CD1c-positive myeloid dendritic cell (primary cell): ENCODE measurements at regions not wholly inside any gene's neighbourhood (a gene's known extent, or its start where the extent isn't known, plus 50 kb on each side); places are given as distances from the start of the nearest gene placed in this dataset.
A peak's percentile ranks its signal among the peaks of the same experiment; 100 is the strongest.

Experiments
- DNase-seq: peaks from one replicate; pipeline ENCODE4 v3.0.0-alpha.2; 2016; ENCODE audit errors: extremely low spot score

DNA sequence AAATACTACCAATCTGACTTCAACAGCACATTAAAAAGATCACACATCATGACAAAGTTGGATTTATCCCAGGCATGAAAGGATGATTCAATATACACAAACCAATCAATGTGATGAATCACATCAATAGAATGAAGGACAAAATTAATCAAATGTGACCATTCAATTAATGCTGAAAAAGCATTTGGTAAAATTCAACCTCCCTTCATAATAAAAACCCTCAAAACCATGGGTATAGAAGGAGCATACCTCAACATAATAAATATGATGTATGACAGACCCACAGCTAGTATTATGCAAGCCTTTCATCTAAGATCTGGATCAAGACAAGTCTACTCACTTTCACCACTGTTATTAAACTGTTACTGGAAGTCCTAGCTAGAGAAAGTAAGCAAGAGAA is 921.7 kb upstream of the RAG2 start:
- DNase-seq, result no peak

DNA sequence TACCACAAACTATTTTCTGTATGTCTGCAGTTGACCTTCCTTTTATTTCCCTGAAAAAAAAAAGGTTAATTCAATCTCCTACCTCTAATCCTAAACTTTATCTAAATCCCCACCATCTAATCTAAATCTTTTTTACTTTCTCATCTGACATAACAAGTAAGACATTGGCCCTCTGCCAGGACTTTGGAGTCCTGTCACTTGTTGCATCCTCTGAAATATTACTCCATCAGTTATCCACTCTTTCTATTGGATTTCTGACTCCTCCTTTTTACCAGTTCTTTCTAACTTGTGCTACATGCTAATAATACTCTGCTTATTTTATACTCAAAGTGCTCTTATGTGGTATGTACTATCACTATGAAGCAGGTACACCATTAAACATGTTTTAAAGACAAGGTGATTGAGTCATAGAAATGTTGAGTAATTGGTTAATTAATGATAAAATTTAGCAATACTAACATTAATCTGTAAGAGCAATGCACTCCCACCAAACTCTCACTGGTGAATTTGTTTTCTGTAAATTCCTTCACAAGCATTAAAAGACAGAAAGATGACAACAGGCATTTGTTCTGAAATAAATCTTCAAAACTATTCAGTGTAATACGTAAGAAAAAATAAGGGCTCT is 914.2 kb upstream of the RAG2 start:
- no peak for DNase-seq

GRCh38 chr11:37511425-37511933 is 913.4 kb upstream of the RAG2 start:
- no peak for DNase-seq

GRCh38 chr11:37509506-37509905 is 911.5 kb upstream of the RAG2 start:
- no peak for DNase-seq

DNA sequence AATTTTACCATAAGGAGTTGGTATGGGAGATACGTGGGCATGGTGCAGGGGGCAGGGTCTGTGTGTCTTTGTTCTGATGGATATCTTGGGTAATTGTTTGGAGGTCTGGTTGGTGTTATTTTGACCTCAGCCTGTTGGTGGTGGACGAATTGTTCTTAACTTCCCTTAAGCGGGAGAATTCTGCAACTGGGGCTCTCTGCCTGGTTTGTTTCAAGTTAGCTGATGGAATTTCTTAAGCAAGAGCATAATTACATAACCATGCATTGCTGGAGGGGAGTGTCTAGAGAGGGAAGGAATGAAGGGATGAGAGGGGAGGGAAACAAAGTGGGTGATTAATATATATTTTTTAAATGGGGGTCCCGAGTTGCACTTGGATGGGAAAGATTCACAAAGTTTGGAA is 908.5 kb upstream of the RAG2 start:
- no peak for DNase-seq

- DNase-seq, result no peak
Observed at GRCh38 chr11:37505406-37505805, 907.4 kb upstream of the RAG2 start.

- DNase-seq, result no peak
Observed at GRCh38 chr11:37504921-37505320, 906.9 kb upstream of the RAG2 start.

DNA sequence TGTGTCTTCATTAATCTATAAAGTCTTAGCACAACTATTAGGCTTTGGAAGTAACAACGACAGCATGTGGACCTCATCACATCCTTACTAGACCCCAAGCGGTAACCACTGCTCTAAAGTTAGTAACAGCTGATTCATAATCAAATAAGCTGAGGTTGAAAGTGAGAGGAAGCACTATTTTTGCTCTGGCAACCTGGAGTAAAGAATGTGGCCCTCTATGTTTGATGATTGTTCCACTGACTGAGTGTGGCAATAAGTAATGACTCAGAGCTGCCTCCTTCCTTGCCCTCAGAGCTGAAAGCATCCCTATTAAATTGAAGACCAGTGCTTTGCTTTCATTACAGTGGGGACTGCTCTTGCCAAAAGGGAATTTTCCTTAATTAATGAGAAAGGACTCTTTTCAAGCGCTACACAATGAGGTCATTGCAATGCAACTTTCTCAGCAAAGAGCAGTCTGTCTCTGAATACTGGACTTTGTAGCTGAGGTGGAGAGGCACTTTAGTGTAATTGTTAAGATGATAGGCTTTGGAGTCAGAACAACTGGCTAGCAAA is 906.1 kb upstream of the RAG2 start:
- DNase-seq, result no peak

DNA sequence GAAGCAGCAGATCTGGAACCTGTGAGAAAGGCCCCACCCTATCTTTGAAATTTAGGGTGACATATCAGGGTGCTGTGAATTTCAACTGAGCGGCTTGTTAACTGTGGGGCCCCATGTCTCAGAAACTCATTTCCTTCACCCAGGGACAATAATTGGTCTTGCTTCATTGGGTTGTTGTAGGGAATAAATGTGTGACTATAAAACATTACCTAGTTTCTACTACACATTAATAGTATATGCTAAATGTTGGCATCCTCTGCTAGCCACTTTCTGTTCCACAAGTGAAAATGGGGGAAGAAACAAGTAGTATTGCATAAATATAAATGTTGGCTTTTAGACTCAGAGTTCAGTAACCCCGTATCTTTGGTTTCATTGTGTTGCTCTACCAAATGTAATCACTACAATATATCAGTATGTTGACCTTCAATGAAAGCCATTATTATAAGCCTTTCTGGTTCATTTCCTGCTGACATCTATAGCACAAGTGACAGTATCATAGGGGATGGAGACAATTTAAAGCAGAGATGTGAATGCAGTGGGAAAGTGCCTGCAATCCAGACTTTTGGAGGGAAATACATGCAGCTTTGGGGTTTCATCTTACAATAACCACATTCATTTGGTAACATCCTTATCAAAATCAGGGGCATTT is 905.5 kb upstream of the RAG2 start:
- no peak for DNase-seq

DNA sequence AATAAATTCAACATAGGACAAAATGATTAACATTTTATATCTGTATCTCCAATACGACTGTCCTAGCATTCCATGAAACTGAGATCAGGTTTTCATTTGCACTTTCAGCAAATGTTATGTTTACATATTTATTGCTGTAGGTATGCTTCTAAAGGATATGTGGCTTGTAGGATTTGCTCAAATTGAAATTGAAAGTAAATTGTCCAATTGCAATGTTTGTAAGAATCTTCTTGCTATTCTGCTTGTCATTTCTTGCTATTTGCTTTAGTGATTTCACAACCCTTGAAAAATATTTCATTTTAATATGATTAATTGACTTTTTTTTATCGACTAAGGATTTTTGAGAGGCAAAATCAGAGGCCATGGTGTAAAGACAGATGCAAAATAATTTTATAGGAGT is 904.2 kb upstream of the RAG2 start:
- DNase-seq, result no peak

DNA sequence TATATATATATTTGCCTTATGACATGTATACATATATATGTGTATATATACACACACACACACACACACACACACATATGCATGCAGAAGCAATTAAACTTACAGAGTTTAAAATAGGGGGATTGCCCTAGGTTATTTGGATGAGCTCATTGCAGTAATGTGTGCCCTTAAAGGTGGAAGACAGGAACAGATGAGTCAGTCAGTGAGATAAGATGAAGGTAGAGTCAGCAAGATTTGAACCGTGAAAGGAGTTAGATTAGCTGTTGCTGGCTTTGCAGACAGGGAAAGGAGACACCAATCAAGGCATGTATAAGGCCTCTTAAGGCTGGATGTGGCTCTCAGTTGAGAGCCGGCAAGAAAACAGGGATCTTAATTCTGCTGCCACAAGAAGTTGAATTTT is 902.4 kb upstream of the RAG2 start:
- DNase-seq, result no peak

DNA sequence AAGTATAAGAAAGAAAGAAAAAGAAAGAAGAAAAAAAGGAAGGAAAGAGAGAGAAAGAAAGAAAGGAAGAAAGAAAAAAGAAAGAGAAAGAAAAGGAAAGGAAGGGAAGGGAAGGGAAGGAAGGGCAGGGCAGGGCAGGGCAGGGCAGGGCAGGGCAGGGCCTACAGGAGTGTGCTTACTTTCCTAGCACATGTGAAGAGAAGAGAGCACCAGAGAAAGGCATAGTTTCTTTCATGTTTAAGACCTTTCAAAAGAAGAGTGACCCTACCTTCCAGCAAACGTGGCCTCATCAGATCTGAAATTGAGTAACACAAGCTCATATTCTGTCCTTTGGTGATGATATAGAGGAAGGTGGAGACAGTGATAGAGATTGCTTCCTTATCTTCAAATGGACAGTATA is 899.3 kb upstream of the RAG2 start:
- no peak for DNase-seq

- no peak for DNase-seq
Observed at GRCh38 chr11:37496201-37496600, 898.2 kb upstream of the RAG2 start.

GRCh38 chr11:37484298-37484697 is 886.3 kb upstream of the RAG2 start:
- no peak for DNase-seq

DNA sequence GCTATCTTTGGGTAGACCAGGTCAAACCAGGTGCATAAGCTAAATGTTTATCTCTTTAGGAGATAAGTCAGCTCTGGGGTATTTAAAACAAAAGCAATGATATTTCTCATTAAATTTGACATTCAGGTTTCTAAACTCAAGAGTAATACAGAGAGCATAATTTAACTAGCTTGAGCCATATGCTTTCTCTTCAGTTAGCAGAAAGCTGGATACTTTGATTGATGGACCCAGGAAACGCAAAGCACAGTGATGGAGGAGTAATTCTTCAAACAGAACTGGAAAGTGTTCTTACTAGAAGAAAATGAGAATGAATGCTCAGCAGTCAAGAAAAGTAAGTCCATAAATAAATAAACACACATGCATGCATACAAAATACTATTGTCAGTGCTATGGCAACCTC is 885.7 kb upstream of the RAG2 start:
- no peak for DNase-seq

DNA sequence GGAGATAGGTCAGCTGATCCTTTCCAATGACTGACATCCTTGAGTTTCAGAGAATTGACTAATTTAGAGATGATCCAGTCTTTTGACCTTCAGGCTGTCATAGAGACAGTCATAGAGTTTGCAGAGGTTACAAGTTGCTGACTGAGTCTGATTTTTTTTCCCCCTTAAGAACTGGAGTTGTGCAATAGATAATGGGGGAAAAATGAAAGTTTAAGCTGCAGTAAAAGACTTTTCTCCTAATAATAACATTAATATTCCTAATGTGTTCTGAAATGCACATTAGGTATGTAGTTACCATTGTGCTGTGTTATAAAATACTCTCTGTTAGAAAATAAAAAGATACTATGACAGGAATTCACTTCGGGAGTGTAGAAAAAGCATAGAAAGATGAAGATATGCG is 876.9 kb upstream of the RAG2 start:
- DNase-seq, result no peak

DNA sequence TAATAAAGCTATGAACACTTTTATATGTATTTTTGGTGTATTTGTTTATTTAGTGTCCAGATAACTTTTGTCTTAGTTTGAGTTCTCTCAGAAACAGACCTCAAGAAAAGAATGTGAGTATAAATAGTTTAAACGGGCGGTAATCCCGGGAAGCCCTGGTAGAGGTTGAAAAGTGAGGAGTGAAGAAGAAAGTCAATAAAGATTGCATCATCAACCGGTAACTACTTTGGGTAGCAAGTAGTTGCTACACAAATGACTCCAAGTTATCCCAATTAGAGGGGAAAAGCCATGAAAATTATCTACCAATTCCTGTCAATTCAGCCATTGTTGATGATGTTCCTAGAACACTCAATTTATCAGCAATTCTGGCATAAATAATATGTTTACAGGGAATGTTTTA is 870.3 kb upstream of the RAG2 start:
- DNase-seq, result no peak

DNA sequence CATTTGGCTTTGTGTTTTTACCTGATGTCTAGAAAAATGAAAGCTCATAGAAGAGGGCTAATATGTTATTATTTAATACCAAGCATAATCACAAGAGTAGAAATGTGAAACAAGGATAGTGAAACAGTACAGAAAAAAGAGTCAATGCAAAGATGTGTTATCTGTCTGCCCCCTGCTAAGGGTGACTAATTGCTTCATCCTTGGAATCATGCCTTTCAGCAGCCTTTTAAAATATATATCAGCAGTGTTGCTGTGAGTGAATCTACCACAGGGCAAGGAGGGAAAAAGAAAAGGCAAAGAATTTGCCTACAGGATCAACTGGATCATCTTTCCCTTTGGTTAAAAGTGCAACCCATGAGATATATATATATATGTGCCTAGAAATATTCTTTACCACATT is 867.2 kb upstream of the RAG2 start:
- DNase-seq, result no peak

DNA sequence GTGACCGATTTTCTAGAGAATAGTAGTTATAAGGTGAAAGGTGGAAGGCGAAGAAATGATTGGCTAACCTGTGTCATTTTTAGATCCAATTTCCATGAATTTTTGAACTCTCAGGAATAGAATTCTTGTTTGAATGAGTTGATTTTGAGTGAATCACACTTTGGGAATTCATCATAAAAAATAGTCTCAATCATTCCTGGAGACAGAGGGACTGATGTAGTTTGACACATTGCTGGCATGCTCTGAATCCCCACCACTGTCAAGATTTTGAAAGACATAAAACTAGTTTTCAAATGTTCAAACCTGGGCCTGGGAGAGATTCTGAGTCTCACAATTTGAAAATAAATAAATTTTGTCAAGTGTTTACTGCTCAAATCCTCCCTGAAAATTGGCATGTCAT is 861.4 kb upstream of the RAG2 start:
- no peak for DNase-seq

- no peak for DNase-seq
Observed at GRCh38 chr11:37456746-37457145, 858.7 kb upstream of the RAG2 start.

DNA sequence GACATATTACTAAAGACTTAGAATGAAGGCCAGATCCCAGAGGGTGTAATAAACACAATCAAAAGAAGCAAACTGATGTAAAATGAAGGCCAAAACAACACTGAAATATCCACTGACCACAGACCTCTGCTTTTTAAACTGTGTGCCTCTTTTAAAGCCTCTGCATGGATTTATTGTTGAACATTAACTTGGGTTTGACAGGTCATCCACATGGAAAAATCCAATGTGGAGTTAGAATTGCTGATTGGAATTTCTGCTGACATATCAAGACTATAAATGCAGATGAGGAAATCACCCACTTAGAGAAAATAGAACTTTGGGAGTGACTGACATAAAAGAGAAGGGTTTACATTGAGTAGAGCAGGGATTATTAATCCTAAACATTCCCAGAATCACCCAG is 853.9 kb upstream of the RAG2 start:
- no peak for DNase-seq

GRCh38 chr11:37450613-37451012 is 852.6 kb upstream of the RAG2 start:
- peak; percentile 3 for DNase-seq

DNA sequence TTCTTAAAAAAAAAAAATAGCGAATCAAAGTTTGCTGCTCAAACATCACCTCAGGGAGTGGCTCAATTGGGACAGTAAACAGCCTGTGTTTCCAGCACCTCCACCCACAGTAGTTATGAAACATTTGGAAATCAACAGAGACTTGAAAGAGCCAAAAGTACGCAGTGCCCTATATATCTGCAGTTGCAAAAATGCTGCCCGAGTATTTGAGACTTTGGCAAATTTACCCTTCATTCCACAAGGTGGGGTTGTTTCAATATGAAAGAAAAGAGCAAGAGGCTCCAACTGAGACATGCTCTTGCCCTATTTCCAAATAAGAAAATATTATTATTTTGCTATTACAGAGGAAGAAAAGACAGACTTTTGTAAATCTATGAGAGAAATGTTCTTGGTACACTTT is 851.1 kb upstream of the RAG2 start:
- DNase-seq, result no peak

- no peak for DNase-seq
Observed at GRCh38 chr11:37442576-37442975, 844.5 kb upstream of the RAG2 start.
